Fibroblast of lung (primary cell): ENCODE measurements at regions not wholly inside any gene's neighbourhood (a gene's known extent, or its start where the extent isn't known, plus 50 kb on each side); places are given as distances from the start of the nearest gene placed in this dataset.

ENCODE experiments used
- DNase-seq, 2 donors: peaks; one replicate each; pipeline versions ENCODE4 v3.0.0 to v3.0.0-alpha.2; 2010; ENCODE audit warnings: low read depth in 2 of 2
- H2AFZ ChIP-seq: 2 replicates; pipeline ENCODE4 v1.5.1; 2012; ENCODE audit warnings: low read length, control low read depth, inconsistent platforms
- H3K27ac ChIP-seq: 2 replicates; pipeline ENCODE4 v1.5.1; 2011; ENCODE audit warnings: low read length, control low read depth; ENCODE audit not compliant: insufficient read depth
- H3K27me3 ChIP-seq: 2 replicates; pipeline ENCODE4 v1.5.1; 2011; ENCODE audit warnings: mild to moderate bottlenecking, low read length; ENCODE audit not compliant: control insufficient read depth, insufficient read depth
- H3K36me3 ChIP-seq: 2 replicates; pipeline ENCODE4 v1.5.1; 2011; ENCODE audit warnings: low read length; ENCODE audit not compliant: control insufficient read depth, insufficient read depth
- H3K4me1 ChIP-seq: 2 replicates; pipeline ENCODE4 v1.5.1; 2011; ENCODE audit warnings: low read length; ENCODE audit not compliant: control insufficient read depth, insufficient read depth; ENCODE audit errors: extremely low read depth
- H3K4me2 ChIP-seq: 2 replicates; pipeline ENCODE4 v1.5.1; 2011; ENCODE audit warnings: low read length, control low read depth; ENCODE audit not compliant: insufficient read depth; ENCODE audit errors: extremely low read depth
- H3K4me3 ChIP-seq, 4 experiments: fragments of 200-600 bp in 1 of 4; sonication (generic) in 1 of 4; replicated peaks in 1 of 4; 2 replicates each; pipeline ENCODE4 v1.5.1; 2011 to 2016; ENCODE audit warnings: low read length in 4 of 4, low read depth in 3 of 4, mild to moderate bottlenecking in 3 of 4, control low read depth in 2 of 4, inconsistent platforms in 1 of 4, mixed read lengths in 1 of 4; ENCODE audit not compliant: insufficient read depth in 1 of 4; ENCODE audit errors: control extremely low read depth in 1 of 4
- H3K79me2 ChIP-seq: 2 replicates; pipeline ENCODE4 v1.5.1; 2012; ENCODE audit warnings: mild to moderate bottlenecking, low read length, inconsistent platforms; ENCODE audit not compliant: control insufficient read depth, insufficient read depth
- H3K9ac ChIP-seq: 2 replicates; pipeline ENCODE4 v1.5.1; 2011; ENCODE audit warnings: mild to moderate bottlenecking, low read length, control low read depth; ENCODE audit not compliant: insufficient read depth
- H3K9me3 ChIP-seq: 2 replicates; pipeline ENCODE4 v1.5.1; 2012; ENCODE audit warnings: low read depth, low read length; ENCODE audit not compliant: control insufficient read depth, insufficient read depth
- H4K20me1 ChIP-seq: 2 replicates; pipeline ENCODE4 v1.5.1; 2011; ENCODE audit warnings: low read length; ENCODE audit not compliant: control insufficient read depth, insufficient read depth; ENCODE audit errors: extremely low read depth
- EZH2 ChIP-seq: IDR thresholded peaks from 2 replicates; pipeline ENCODE4 v1.5.1; 2012; ENCODE audit warnings: low read length, control low read depth, mild to moderate bottlenecking; ENCODE audit errors: missing control alignments
- TF ChIP-seq, protein P1 (sequence below), 2 donors: IDR thresholded peaks in 1 of 2; conservative IDR thresholded peaks in 1 of 2; 1 replicate in 1 of 2; 2 replicates in 1 of 2; pipeline ENCODE4 v1.5.1; 2011 to 2012; ENCODE audit warnings: low read length in 2 of 2, control low read depth in 1 of 2, inconsistent platforms in 1 of 2, low read depth in 1 of 2, mild to moderate bottlenecking in 1 of 2

DNA sequence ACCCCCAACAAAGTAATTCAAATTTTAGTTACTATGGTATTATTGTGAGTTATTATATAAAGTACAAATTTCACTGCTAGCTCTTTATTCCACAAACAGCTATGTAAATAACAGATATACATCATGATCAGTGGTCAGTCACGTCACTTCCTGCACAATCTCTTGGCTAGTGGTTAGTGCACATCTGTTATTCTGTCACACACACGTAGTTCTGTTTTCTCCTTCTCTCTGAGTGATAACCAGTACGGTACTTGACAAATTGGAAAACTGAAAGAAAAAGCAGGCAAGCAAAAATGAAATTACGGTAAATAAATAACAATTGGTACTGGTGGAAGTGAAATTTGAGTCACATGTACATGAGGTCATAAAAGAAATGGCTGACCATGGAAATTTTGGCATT, 728.7 kb downstream of the CCDC85A start:
- Histone ChIP-seq H3K4me2 (no peak overlapping the region), H4K20me1 (no peaks in the 10 kb centered on the region), H3K4me1 (no peaks in the 10 kb centered on the region), H3K36me3 (no peaks in the 10 kb centered on the region), H3K9ac (no peak overlapping the region), H3K4me3 (no peak overlapping the region), H2AFZ (no peak overlapping the region), H3K79me2 (no peaks in the 10 kb centered on the region), H3K27ac (no peak overlapping the region), H3K9me3 (no peaks in the 10 kb centered on the region), H3K27me3 (no peaks in the 10 kb centered on the region)
- TF ChIP-seq, protein P1, sequence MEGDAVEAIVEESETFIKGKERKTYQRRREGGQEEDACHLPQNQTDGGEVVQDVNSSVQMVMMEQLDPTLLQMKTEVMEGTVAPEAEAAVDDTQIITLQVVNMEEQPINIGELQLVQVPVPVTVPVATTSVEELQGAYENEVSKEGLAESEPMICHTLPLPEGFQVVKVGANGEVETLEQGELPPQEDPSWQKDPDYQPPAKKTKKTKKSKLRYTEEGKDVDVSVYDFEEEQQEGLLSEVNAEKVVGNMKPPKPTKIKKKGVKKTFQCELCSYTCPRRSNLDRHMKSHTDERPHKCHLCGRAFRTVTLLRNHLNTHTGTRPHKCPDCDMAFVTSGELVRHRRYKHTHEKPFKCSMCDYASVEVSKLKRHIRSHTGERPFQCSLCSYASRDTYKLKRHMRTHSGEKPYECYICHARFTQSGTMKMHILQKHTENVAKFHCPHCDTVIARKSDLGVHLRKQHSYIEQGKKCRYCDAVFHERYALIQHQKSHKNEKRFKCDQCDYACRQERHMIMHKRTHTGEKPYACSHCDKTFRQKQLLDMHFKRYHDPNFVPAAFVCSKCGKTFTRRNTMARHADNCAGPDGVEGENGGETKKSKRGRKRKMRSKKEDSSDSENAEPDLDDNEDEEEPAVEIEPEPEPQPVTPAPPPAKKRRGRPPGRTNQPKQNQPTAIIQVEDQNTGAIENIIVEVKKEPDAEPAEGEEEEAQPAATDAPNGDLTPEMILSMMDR (conservative IDR thresholded peaks at IDR 0.05 in 1 of 2, IDR thresholded peaks at IDR 0.05 in 1 of 2; ENCODE audit: low read depth in 1 of 2, low read length in 2 of 2), result no peak
- no peak for TF ChIP-seq EZH2
- DNase-seq, result no peak

DNA sequence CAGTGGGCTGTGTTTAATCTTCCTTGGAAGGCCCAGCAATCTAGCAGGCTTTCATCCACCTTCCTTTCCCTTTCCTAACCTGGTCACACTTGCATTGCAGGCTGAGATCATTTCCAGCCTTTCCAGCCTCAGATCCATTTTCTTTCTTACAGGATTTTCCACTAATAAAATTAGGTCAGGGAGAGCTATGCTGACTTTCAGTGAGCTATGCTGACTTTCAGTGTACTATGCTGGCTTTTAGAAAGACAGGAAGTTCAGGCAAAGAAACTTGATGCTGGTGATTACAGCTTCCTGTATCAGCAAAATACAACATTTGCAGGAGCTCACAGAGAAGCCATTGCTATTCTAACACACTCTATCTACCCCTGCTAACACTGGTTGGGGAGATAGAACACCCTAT, 735.0 kb downstream of the CCDC85A start:
- H3K79me2 ChIP-seq, result no peaks in the 10 kb centered on the region
- H3K4me1 ChIP-seq, result no peaks in the 10 kb centered on the region
- H4K20me1 ChIP-seq, result no peaks in the 10 kb centered on the region
- TF ChIP-seq, protein P1 (conservative IDR thresholded peaks at IDR 0.05 in 1 of 2, IDR thresholded peaks at IDR 0.05 in 1 of 2; ENCODE audit: low read depth in 1 of 2, low read length in 2 of 2), result no peak
- no peak for TF ChIP-seq EZH2
- H3K9ac ChIP-seq, result no peak overlapping the region
- no peak overlapping the region for H2AFZ ChIP-seq
- DNase-seq, result no peak
- H3K4me3 ChIP-seq, result no peak overlapping the region
- H3K36me3 ChIP-seq, result no peaks in the 10 kb centered on the region
- no peak overlapping the region for H3K4me2 ChIP-seq
- no peak overlapping the region for H3K27ac ChIP-seq
- no peaks in the 10 kb centered on the region for H3K9me3 ChIP-seq
- no peaks in the 10 kb centered on the region for H3K27me3 ChIP-seq

DNA sequence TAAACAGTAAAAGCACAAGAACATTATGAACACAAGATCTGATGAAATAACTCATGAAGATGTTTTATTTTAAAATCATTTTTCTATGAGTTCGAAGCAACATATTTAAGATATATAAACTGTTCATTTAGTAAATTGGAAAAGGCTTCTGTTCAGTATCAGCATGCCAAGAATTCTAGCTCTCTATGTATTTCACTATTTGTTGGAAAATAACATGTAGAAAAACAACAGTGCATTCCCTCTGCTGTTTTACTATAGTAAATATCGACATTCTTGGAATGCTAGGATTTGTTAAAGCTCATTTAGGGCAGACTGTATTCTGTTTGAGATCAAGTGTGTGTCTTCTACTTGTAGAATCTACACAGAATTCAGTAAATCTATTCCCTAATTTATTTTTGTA, 750.2 kb downstream of the CCDC85A start:
- no peak overlapping the region for H2AFZ ChIP-seq
- DNase-seq, result no peak
- no peaks in the 10 kb centered on the region for H3K79me2 ChIP-seq
- H3K36me3 ChIP-seq, result no peaks in the 10 kb centered on the region
- H4K20me1 ChIP-seq, result no peaks in the 10 kb centered on the region
- TF ChIP-seq, protein P1 (conservative IDR thresholded peaks at IDR 0.05 in 1 of 2, IDR thresholded peaks at IDR 0.05 in 1 of 2; ENCODE audit: low read depth in 1 of 2, low read length in 2 of 2), result no peak
- TF ChIP-seq EZH2, result no peak
- no peak overlapping the region for H3K4me3 ChIP-seq
- H3K27me3 ChIP-seq, result no peaks in the 10 kb centered on the region
- H3K4me1 ChIP-seq, result no peaks in the 10 kb centered on the region
- no peak overlapping the region for H3K27ac ChIP-seq
- H3K4me2 ChIP-seq, result no peak overlapping the region
- no peak overlapping the region for H3K9ac ChIP-seq
- H3K9me3 ChIP-seq, result no peaks in the 10 kb centered on the region
